H1 (cell line): ENCODE measurements at regions not wholly inside any gene's neighbourhood (a gene's known extent, or its start where the extent isn't known, plus 50 kb on each side); places are given as distances from the start of the nearest gene placed in this dataset.

ENCODE experiments used
- CTCF ChIA-PET: fragments of 300-600 bp; sonication (Branson Sonifier 250); formaldehyde crosslinking; loops from one replicate; lab custom pipeline; 2021; ENCODE audit not compliant: partially characterized antibody; lab: Charles Lee
- POLR2A ChIA-PET: fragments of 300-600 bp; sonication (Branson Sonifier 250); formaldehyde crosslinking; loops from one replicate; lab custom pipeline; 2021; ENCODE audit warnings: inconsistent platforms; ENCODE audit not compliant: partially characterized antibody; lab: Charles Lee
- DNase-seq, 2 experiments: peaks; one replicate each; pipeline versions ENCODE4 v3.0.0 to v3.0.0-alpha.2; 2010 to 2022; ENCODE audit warnings: low spot score in 2 of 2, low read depth in 1 of 2, mixed read lengths in 1 of 2
- FAIRE-seq: peaks from 2 replicates; lab custom pipeline; 2011; peaks lifted over from hg19 to GRCh38; lab: Jason Lieb, UNC
- H2AFZ ChIP-seq: 2 replicates; pipeline ENCODE4 v1.8.1; 2012; ENCODE audit warnings: low read length, inconsistent platforms
- H2AK5ac ChIP-seq: 2 replicates; pipeline ENCODE4 v1.6.1; 2013; ENCODE audit warnings: low read depth, low read length
- H2BK120ac ChIP-seq: replicated peaks from 2 replicates; pipeline ENCODE3; 2013; ENCODE audit warnings: low read depth, low read length, inconsistent platforms
- H2BK12ac ChIP-seq: 2 replicates; pipeline ENCODE4 v1.6.1; 2013; ENCODE audit warnings: low read depth, low read length
- H2BK15ac ChIP-seq: 2 replicates; pipeline ENCODE4 v1.6.1; 2013; ENCODE audit warnings: low read length
- H2BK20ac ChIP-seq: 2 replicates; pipeline ENCODE4 v1.6.1; 2013; ENCODE audit warnings: low read length
- H2BK5ac ChIP-seq: 2 replicates; pipeline ENCODE4 v1.6.1; 2013; ENCODE audit warnings: low read depth, low read length
- H3K14ac ChIP-seq: 2 replicates; pipeline ENCODE4 v1.6.1; 2013; ENCODE audit warnings: inconsistent platforms; ENCODE audit not compliant: insufficient read length
- H3K18ac ChIP-seq: 2 replicates; pipeline ENCODE4 v1.6.1; 2013; ENCODE audit warnings: low read length; ENCODE audit errors: extremely low read depth
- H3K23ac ChIP-seq: 2 replicates; pipeline ENCODE4 v1.6.1; 2013; ENCODE audit warnings: inconsistent platforms; ENCODE audit not compliant: insufficient read length
- H3K23me2 ChIP-seq: 2 replicates; pipeline ENCODE4 v1.6.1; 2013; ENCODE audit warnings: low read depth, low read length
- H3K27ac ChIP-seq: 2 replicates; pipeline ENCODE4 v1.6.1; 2011; ENCODE audit warnings: low read depth, low read length, inconsistent platforms
- H3K27me3 ChIP-seq, 4 experiments: replicated peaks in 1 of 4; 1 replicate in 1 of 4; 2 replicates in 3 of 4; pipeline versions ENCODE4 v1.6.1 to v1.8.1; 2011 to 2013; ENCODE audit warnings: low read length in 3 of 4, mild to moderate bottlenecking in 3 of 4, inconsistent platforms in 2 of 4, mixed read lengths in 2 of 4, moderate library complexity in 1 of 4; ENCODE audit not compliant: control insufficient read depth in 3 of 4, insufficient read depth in 3 of 4; ENCODE audit errors: extremely low read depth in 1 of 4
- H3K36me3 ChIP-seq, 4 experiments: 2 replicates each; pipeline versions ENCODE4 v1.6.1 to v1.8.1; 2011 to 2013; ENCODE audit warnings: mild to moderate bottlenecking in 4 of 4, low read length in 3 of 4, moderate library complexity in 2 of 4, control low read depth in 1 of 4, inconsistent platforms in 1 of 4; ENCODE audit not compliant: insufficient read depth in 4 of 4, control insufficient read depth in 2 of 4
- H3K4ac ChIP-seq: replicated peaks from 2 replicates; pipeline ENCODE3; 2013; ENCODE audit warnings: low read length, low read depth, mixed read lengths, inconsistent platforms; ENCODE audit not compliant: insufficient read length
- H3K4me1 ChIP-seq, 4 experiments: replicated peaks in 1 of 4; 1 replicate in 1 of 4; 2 replicates in 3 of 4; pipeline versions ENCODE4 v1.6.1 to v1.8.1; 2011 to 2013; ENCODE audit warnings: low read length in 3 of 4, inconsistent platforms in 2 of 4, mixed read lengths in 1 of 4; ENCODE audit not compliant: insufficient read depth in 4 of 4, control insufficient read depth in 3 of 4
- H3K4me2 ChIP-seq, 2 experiments: 2 replicates each; pipeline versions ENCODE4 v1.6.1 to v1.8.1; 2011 to 2013; ENCODE audit warnings: low read depth in 2 of 2, low read length in 2 of 2, control low read depth in 1 of 2, inconsistent platforms in 1 of 2, mild to moderate bottlenecking in 1 of 2; ENCODE audit not compliant: insufficient read depth in 1 of 2
- H3K4me3 ChIP-seq, 4 experiments: fragments of 200-600, 300-600 bp in 1 of 4; sonication (generic), shearing (Covaris generic), sonication (Bioruptor Twin) in 1 of 4; 2 replicates each; pipeline versions ENCODE4 v1.5.1 to v1.8.1; 2011 to 2016; ENCODE audit warnings: low read length in 4 of 4, low read depth in 3 of 4, control low read depth in 2 of 4, inconsistent platforms in 2 of 4, mild to moderate bottlenecking in 2 of 4, mixed read lengths in 1 of 4, moderate library complexity in 1 of 4; ENCODE audit not compliant: insufficient read depth in 2 of 4; ENCODE audit errors: extremely low read depth in 1 of 4
- H3K56ac ChIP-seq: replicated peaks from 2 replicates; pipeline ENCODE3; 2013; ENCODE audit warnings: low read depth, mild to moderate bottlenecking, mixed read lengths, low read length, inconsistent platforms; ENCODE audit not compliant: insufficient read length
- H3K79me1 ChIP-seq: 2 replicates; pipeline ENCODE4 v1.6.1; 2013; ENCODE audit warnings: low read depth, low read length, control low read depth
- H3K79me2 ChIP-seq, 2 experiments: 2 replicates each; pipeline versions ENCODE4 v1.6.1 to v1.8.1; 2012 to 2013; ENCODE audit warnings: low read length in 2 of 2, mild to moderate bottlenecking in 2 of 2, inconsistent platforms in 1 of 2; ENCODE audit not compliant: insufficient read depth in 2 of 2, control insufficient read depth in 1 of 2
- H3K9ac ChIP-seq, 4 experiments: replicated peaks in 1 of 4; 1 replicate in 1 of 4; 2 replicates in 3 of 4; pipeline versions ENCODE4 v1.6.1 to v1.8.1; 2011 to 2013; ENCODE audit warnings: low read depth in 3 of 4, low read length in 3 of 4, control low read depth in 2 of 4, mild to moderate bottlenecking in 2 of 4, moderate library complexity in 2 of 4, inconsistent platforms in 1 of 4; ENCODE audit errors: extremely low read depth in 1 of 4
- H3K9me3 ChIP-seq, 2 experiments: 2 replicates each; pipeline versions ENCODE4 v1.6.1 to v1.8.1; 2012 to 2013; ENCODE audit warnings: mild to moderate bottlenecking in 2 of 2, moderate library complexity in 2 of 2, control low read depth in 1 of 2, inconsistent platforms in 1 of 2, low read depth in 1 of 2, low read length in 1 of 2, mixed read lengths in 1 of 2; ENCODE audit not compliant: insufficient read depth in 2 of 2
- H4K20me1 ChIP-seq, 2 experiments: replicated peaks in 1 of 2; 2 replicates each; pipeline versions ENCODE3 to v1.8.1; 2011 to 2013; ENCODE audit warnings: inconsistent platforms in 2 of 2, low read length in 2 of 2, mild to moderate bottlenecking in 1 of 2; ENCODE audit not compliant: insufficient read depth in 2 of 2, control insufficient read depth in 1 of 2
- H4K5ac ChIP-seq: 2 replicates; pipeline ENCODE4 v1.6.1; 2013; ENCODE audit warnings: low read length, low read depth, mixed read lengths, inconsistent platforms; ENCODE audit not compliant: insufficient read length
- H4K8ac ChIP-seq: 2 replicates; pipeline ENCODE4 v1.8.0; 2013; ENCODE audit warnings: mild to moderate bottlenecking, moderate library complexity, low read length, inconsistent platforms; ENCODE audit not compliant: insufficient read depth; ENCODE audit errors: extremely low read depth
- H4K91ac ChIP-seq: replicated peaks from 2 replicates; pipeline ENCODE3; 2013; ENCODE audit warnings: low read length, mixed read lengths, inconsistent platforms; ENCODE audit not compliant: insufficient read length
- ASH2L ChIP-seq: fragments of 200-600, 300-600 bp; sonication (generic); IDR thresholded peaks from one replicate; pipeline ENCODE4 v1.7.1; 2017; ENCODE audit warnings: low read length
- BRCA1 ChIP-seq: IDR thresholded peaks from 2 replicates; pipeline ENCODE4 v1.6.1; 2012; ENCODE audit warnings: low read depth, low read length, improper control_type of control experiment
- CBX5 ChIP-seq: fragments of 300-800, 300-1000 bp; sonication (generic); IDR thresholded peaks from 2 replicates; pipeline ENCODE4 v1.7.1; 2016; ENCODE audit warnings: antibody characterized with exemption, low read length, low read depth
- CBX8 ChIP-seq: fragments of 300-800, 300-1000 bp; sonication (generic); IDR thresholded peaks from 2 replicates; pipeline ENCODE4 v1.7.1; 2016; ENCODE audit warnings: low read depth, low read length, borderline replicate concordance
- CEBPB ChIP-seq: IDR thresholded peaks from 2 replicates; pipeline ENCODE4 v1.6.1; 2012; ENCODE audit warnings: low read depth, low read length
- FOSL1 ChIP-seq: IDR thresholded peaks from 2 replicates; pipeline ENCODE4 v1.6.1; 2011; ENCODE audit warnings: mild to moderate bottlenecking, low read depth, low read length, moderate library complexity; ENCODE audit not compliant: insufficient read depth
- GABPA ChIP-seq: IDR thresholded peaks from 2 replicates; pipeline ENCODE4 v1.6.1; 2011; ENCODE audit warnings: mild to moderate bottlenecking, low read length, moderate library complexity, borderline replicate concordance; ENCODE audit not compliant: insufficient read depth
- HDAC2 ChIP-seq, 2 experiments: fragments of 300-600 bp in 1 of 2; sonication (generic) in 1 of 2; IDR thresholded peaks; 2 replicates each; pipeline ENCODE4 v1.6.1; 2011 to 2012; ENCODE audit warnings: low read depth in 2 of 2, low read length in 2 of 2, mild to moderate bottlenecking in 2 of 2, moderate library complexity in 2 of 2, borderline replicate concordance in 1 of 2, inconsistent platforms in 1 of 2
- JUND ChIP-seq: IDR thresholded peaks from 2 replicates; pipeline ENCODE4 v1.6.1; 2011; ENCODE audit warnings: mild to moderate bottlenecking, improper control_type of control experiment, low read length
- KDM1A ChIP-seq: fragments of 200-600, 300-600 bp; sonication (generic); IDR thresholded peaks from 2 replicates; pipeline ENCODE4 v1.7.1; 2016; ENCODE audit warnings: mild to moderate bottlenecking, low read length, borderline replicate concordance
- POLR2A ChIP-seq, 2 experiments: IDR thresholded peaks; 1 replicate in 1 of 2; 2 replicates in 1 of 2; pipeline ENCODE4 v1.6.1; 2011; ENCODE audit warnings: low read depth in 2 of 2, low read length in 2 of 2, mild to moderate bottlenecking in 2 of 2; ENCODE audit errors: control extremely low read depth in 1 of 2
- POU5F1 ChIP-seq: IDR thresholded peaks from 2 replicates; pipeline ENCODE4 v1.6.1; 2011; ENCODE audit warnings: low read depth, mild to moderate bottlenecking, low read length, moderate library complexity
- SAP30 ChIP-seq: fragments of 300-600 bp; sonication (generic); IDR thresholded peaks from 2 replicates; pipeline ENCODE4 v1.7.1; 2012; ENCODE audit warnings: low read length, moderate library complexity, mild to moderate bottlenecking, inconsistent platforms; ENCODE audit not compliant: insufficient read depth, insufficient replicate concordance
- SIN3A ChIP-seq, 2 experiments: IDR thresholded peaks in 1 of 2; conservative IDR thresholded peaks in 1 of 2; 2 replicates each; pipeline ENCODE4 v1.6.1; 2011 to 2012; ENCODE audit warnings: low read length in 2 of 2, improper control_type of control experiment in 1 of 2, low read depth in 1 of 2, mild to moderate bottlenecking in 1 of 2
- SIRT6 ChIP-seq: IDR thresholded peaks from one replicate; pipeline ENCODE4 v1.7.1; 2012; ENCODE audit warnings: low read length, inconsistent platforms
- ZNF274 ChIP-seq: IDR thresholded peaks from 2 replicates; pipeline ENCODE4 v1.7.0; 2012; ENCODE audit warnings: low read length, borderline replicate concordance; ENCODE audit errors: extremely low read depth
- WGBS, 2 experiments: shearing (Covaris generic) in 1 of 2; methylation state at CpG; one replicate each; pipeline versions ENCODE4 v1.1.6 to v1.1.7; 2013 to 2015; ENCODE audit warnings: low lambda C conversion rate in 2 of 2, mixed read lengths in 2 of 2, inconsistent platforms in 1 of 2, low coverage in 1 of 2, missing lambda C conversion rate in 1 of 2; ENCODE audit not compliant: insufficient replicate concordance in 2 of 2, insufficient coverage in 1 of 2, insufficient read length in 1 of 2; ENCODE audit errors: extremely low coverage in 1 of 2, missing lambda C conversion rate in 1 of 2; 5-methylcytosine and 5-hydroxymethylcytosine counted together

- no peak overlapping the region for H2AK5ac ChIP-seq
- ChIA-PET CTCF (no interaction called here), POLR2A (no interaction called here)
- H3K23ac ChIP-seq: no peak overlapping the region
- FAIRE-seq (no peak), DNase-seq (no peak)
- no peaks in the 10 kb centered on the region for H3K79me1 ChIP-seq
- no peaks in the 10 kb centered on the region for H3K79me2 ChIP-seq
- no peak overlapping the region for H2BK15ac ChIP-seq
- no peak overlapping the region for H2BK120ac ChIP-seq
- H2AFZ ChIP-seq: no peak overlapping the region
- no peak overlapping the region for H4K91ac ChIP-seq
- H3K14ac ChIP-seq: no peak overlapping the region
- no peak overlapping the region for H2BK12ac ChIP-seq
- 96% methylated on average over 3 of the region's 3 CpGs; no CpG with 5 or more reads in 1 of the 2 experiments for WGBS, 2 experiments
- H4K8ac ChIP-seq: no peak overlapping the region
- no peaks in the 10 kb centered on the region for H3K9me3 ChIP-seq
- H3K9ac ChIP-seq: no peak overlapping the region
- no peak overlapping the region for H3K27ac ChIP-seq
- no peaks in the 10 kb centered on the region for H3K23me2 ChIP-seq
- no peak overlapping the region for H3K4ac ChIP-seq
- H3K4me2 ChIP-seq: no peak overlapping the region
- no peak overlapping the region for H3K56ac ChIP-seq
- no peaks in the 10 kb centered on the region for H3K36me3 ChIP-seq
- no peaks in the 10 kb centered on the region for H4K20me1 ChIP-seq
- H4K5ac ChIP-seq: no peak overlapping the region
- H3K18ac ChIP-seq: no peak overlapping the region
- no peaks in the 10 kb centered on the region for H3K4me1 ChIP-seq
- H2BK20ac ChIP-seq: no peak overlapping the region
- no peak overlapping the region for H3K4me3 ChIP-seq
- no peaks in the 10 kb centered on the region for H3K27me3 ChIP-seq
- H2BK5ac ChIP-seq: no peak overlapping the region
- no peak for TF ChIP-seq ZNF274
- no peak for TF ChIP-seq JUND
- no peak for TF ChIP-seq CBX8
- no peak for TF ChIP-seq SAP30
- no peak for TF ChIP-seq ASH2L
- no peak for TF ChIP-seq KDM1A
- no peak for TF ChIP-seq SIRT6
- no peak for TF ChIP-seq GABPA
- TF ChIP-seq CEBPB: no peak
- TF ChIP-seq CBX5: no peak
- no peak for TF ChIP-seq POU5F1
- no peak for TF ChIP-seq SIN3A (conservative IDR thresholded peaks at IDR 0.05 in 1 of 2, IDR thresholded peaks at IDR 0.05 in 1 of 2; ENCODE audit: low read depth in 1 of 2, low read length in 2 of 2)
- no peak for TF ChIP-seq HDAC2 (IDR thresholded peaks at IDR 0.05; ENCODE audit: borderline replicate concordance in 1 of 2, low read depth in 2 of 2, low read length in 2 of 2)
- no peak for TF ChIP-seq FOSL1
- TF ChIP-seq POLR2A (IDR thresholded peaks at IDR 0.05; ENCODE audit: control extremely low read depth in 1 of 2, low read depth in 2 of 2, low read length in 2 of 2): no peak
- no peak for TF ChIP-seq BRCA1
Observed at GRCh38 chr11:106614262-106614661, 404.0 kb downstream of the GUCY1A2 start.
